Natural killer cell (primary cell): ENCODE measurements at regions not wholly inside any gene's neighbourhood (a gene's known extent, or its start where the extent isn't known, plus 50 kb on each side); places are given as distances from the start of the nearest gene placed in this dataset.

Experiments
- ATAC-seq, 3 donors: fragments of 150-1000 bp in 2 of 3; fragments of 200-7000 bp in 1 of 3; cut with Tn5 transposase; 1 replicate in 1 of 3; 2 replicates in 2 of 3; pipeline ENCODE4 v1.10.0; 2021; ENCODE audit warnings: mild to moderate bottlenecking in 2 of 3, moderate library complexity in 2 of 3
- DNase-seq, 2 donors: peaks; one replicate each; pipeline versions ENCODE4 v3.0.0 to v3.0.0-alpha.2; 2013 to 2021; ENCODE audit warnings: mixed read lengths in 1 of 2
- H3K27ac ChIP-seq: one replicate; pipeline ENCODE4 v1.5.1; 2013; ENCODE audit warnings: mild to moderate bottlenecking, low read length
- H3K27me3 ChIP-seq: one replicate; pipeline ENCODE4 v1.6.1; 2013; ENCODE audit warnings: low read length; ENCODE audit not compliant: control insufficient read depth, insufficient read depth
- H3K36me3 ChIP-seq: one replicate; pipeline ENCODE4 v1.6.1; 2013; ENCODE audit warnings: low read length; ENCODE audit not compliant: control insufficient read depth, insufficient read depth
- H3K4me1 ChIP-seq: one replicate; pipeline ENCODE4 v1.6.1; 2013; ENCODE audit warnings: low read length; ENCODE audit not compliant: control insufficient read depth, insufficient read depth
- H3K4me3 ChIP-seq: one replicate; pipeline ENCODE4 v1.5.1; 2013; ENCODE audit warnings: low read length
- H3K9me3 ChIP-seq: one replicate; pipeline ENCODE4 v1.6.1; 2013; ENCODE audit warnings: low read length; ENCODE audit not compliant: control insufficient read depth, insufficient read depth
- H3K27ac Mint-ChIP-seq, 2 donors: one replicate each; pipeline ENCODE4 v1.8.0; 2022; ENCODE audit warnings: mild to moderate bottlenecking in 2 of 2, mixed read lengths in 2 of 2, moderate library complexity in 1 of 2
- H3K27me3 Mint-ChIP-seq, 2 donors: one replicate each; pipeline ENCODE4 v1.8.0; 2022; ENCODE audit warnings: low read depth in 2 of 2, mixed read lengths in 2 of 2
- H3K36me3 Mint-ChIP-seq: one replicate; pipeline ENCODE4 v1.8.0; 2022; ENCODE audit warnings: mixed read lengths
- H3K4me1 Mint-ChIP-seq, 2 donors: one replicate each; pipeline ENCODE4 v1.8.0; 2022; ENCODE audit warnings: mixed read lengths in 2 of 2
- H3K4me3 Mint-ChIP-seq: one replicate; pipeline ENCODE4 v1.8.0; 2022; ENCODE audit warnings: mild to moderate bottlenecking, moderate library complexity, mixed read lengths
- H3K9me3 Mint-ChIP-seq, 2 donors: one replicate each; pipeline ENCODE4 v1.8.0; 2022; ENCODE audit warnings: mixed read lengths in 2 of 2
- WGBS: methylation state at CpG from one replicate; pipeline ENCODE4 v1.1.7; 2013; ENCODE audit warnings: missing lambda C conversion rate; ENCODE audit not compliant: insufficient coverage; 5-methylcytosine and 5-hydroxymethylcytosine counted together
- intact Hi-C: fragments of 100-400 bp; cut with micrococcal nuclease; formaldehyde crosslinking; loops from one replicate; pipeline ENCODE4 v1.14.2; 2022
- TF ChIP-seq, protein P1 (sequence below): fragments of 200-600 bp; IDR thresholded peaks from one replicate; pipeline ENCODE4 v1.8.0; 2022; ENCODE audit warnings: antibody characterized with exemption

DNA sequence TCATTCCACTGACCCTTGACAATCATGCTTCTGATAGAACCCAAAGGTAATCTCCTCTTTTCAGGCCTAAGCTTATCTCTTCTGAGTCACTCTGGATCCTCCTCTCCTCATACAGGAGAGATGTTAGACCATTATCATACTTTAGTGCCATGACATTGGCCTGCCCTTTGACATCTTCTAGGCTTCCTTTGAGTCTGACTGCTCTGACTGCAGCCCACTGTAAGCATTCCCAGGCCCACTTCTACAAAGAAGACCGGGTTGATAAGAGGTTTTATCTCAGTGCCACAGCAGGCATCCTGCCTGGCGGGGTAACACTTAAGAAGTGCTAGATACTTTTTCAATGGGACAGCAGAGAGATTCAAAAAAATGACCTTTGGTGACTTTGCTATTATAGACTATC is 438.0 kb downstream of the KCNA4 start:
- no peak overlapping the region for H3K4me3 ChIP-seq
- 89% methylated on average over 2 of the region's 2 CpGs for WGBS
- Mint-ChIP-seq H3K27ac (no peak overlapping the region), H3K27me3 (no peaks in the 10 kb centered on the region), H3K4me1 (no peaks in the 10 kb centered on the region), H3K9me3 (peaks cover 7 to 17% of the 10 kb centered on the region in 2 donors), H3K36me3 (no peaks in the 10 kb centered on the region), H3K4me3 (no peak overlapping the region)
- no peaks in the 10 kb centered on the region for H3K36me3 ChIP-seq
- no peaks in the 10 kb centered on the region for H3K27me3 ChIP-seq
- no peak for ATAC-seq
- intact Hi-C loops = no loop called here
- no peak for DNase-seq
- H3K9me3 ChIP-seq = peaks cover 8% of the 10 kb centered on the region
- TF ChIP-seq, protein P1, sequence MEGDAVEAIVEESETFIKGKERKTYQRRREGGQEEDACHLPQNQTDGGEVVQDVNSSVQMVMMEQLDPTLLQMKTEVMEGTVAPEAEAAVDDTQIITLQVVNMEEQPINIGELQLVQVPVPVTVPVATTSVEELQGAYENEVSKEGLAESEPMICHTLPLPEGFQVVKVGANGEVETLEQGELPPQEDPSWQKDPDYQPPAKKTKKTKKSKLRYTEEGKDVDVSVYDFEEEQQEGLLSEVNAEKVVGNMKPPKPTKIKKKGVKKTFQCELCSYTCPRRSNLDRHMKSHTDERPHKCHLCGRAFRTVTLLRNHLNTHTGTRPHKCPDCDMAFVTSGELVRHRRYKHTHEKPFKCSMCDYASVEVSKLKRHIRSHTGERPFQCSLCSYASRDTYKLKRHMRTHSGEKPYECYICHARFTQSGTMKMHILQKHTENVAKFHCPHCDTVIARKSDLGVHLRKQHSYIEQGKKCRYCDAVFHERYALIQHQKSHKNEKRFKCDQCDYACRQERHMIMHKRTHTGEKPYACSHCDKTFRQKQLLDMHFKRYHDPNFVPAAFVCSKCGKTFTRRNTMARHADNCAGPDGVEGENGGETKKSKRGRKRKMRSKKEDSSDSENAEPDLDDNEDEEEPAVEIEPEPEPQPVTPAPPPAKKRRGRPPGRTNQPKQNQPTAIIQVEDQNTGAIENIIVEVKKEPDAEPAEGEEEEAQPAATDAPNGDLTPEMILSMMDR = no peak
- no peaks in the 10 kb centered on the region for H3K4me1 ChIP-seq
- no peak overlapping the region for H3K27ac ChIP-seq

GRCh38 chr11:29564486-29564885 is 452.3 kb downstream of the KCNA4 start:
- intact Hi-C loops = no loop called here
- Mint-ChIP-seq H3K27me3 (no peaks in the 10 kb centered on the region), H3K4me3 (no peak overlapping the region), H3K4me1 (no peaks in the 10 kb centered on the region), H3K9me3 (peaks cover 9 to 12% of the 10 kb centered on the region in 2 donors), H3K36me3 (no peaks in the 10 kb centered on the region), H3K27ac (no peak overlapping the region)
- no peak for ATAC-seq
- no peak for DNase-seq
- H3K4me1 ChIP-seq = no peaks in the 10 kb centered on the region
- H3K9me3 ChIP-seq = peaks cover 5% of the 10 kb centered on the region
- TF ChIP-seq, protein P1 = no peak
- H3K27me3 ChIP-seq = no peaks in the 10 kb centered on the region
- no peak overlapping the region for H3K4me3 ChIP-seq
- H3K27ac ChIP-seq = no peak overlapping the region
- H3K36me3 ChIP-seq = no peaks in the 10 kb centered on the region

DNA sequence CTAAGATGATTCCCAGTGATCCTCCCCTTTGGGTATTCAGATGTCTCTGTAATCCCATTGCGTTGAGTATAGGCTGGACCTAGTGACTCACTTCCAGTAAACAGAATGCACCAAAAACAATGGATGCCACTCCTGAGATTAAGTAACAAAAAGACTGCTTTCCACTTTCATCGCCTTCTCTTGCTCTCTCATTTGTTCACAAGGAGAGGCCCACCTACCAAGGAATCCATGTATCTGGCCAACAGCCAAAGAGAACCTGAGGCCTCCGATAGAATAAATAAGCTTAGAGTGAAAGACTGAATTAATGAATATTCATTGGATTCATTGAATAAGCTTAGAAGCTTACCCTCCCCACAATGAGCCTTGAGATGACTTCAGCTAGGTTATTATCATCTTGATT is 454.6 kb downstream of the KCNA4 start:
- Histone ChIP-seq H3K36me3 (no peaks in the 10 kb centered on the region), H3K4me1 (no peaks in the 10 kb centered on the region), H3K9me3 (no peaks in the 10 kb centered on the region), H3K27me3 (no peaks in the 10 kb centered on the region), H3K4me3 (no peak overlapping the region), H3K27ac (no peak overlapping the region)
- TF ChIP-seq, protein P1 = no peak
- no peak overlapping the region for H3K4me3 Mint-ChIP-seq
- 90% methylated on average over 2 of the region's 3 CpGs for WGBS
- no peaks in the 10 kb centered on the region for H3K36me3 Mint-ChIP-seq
- no peaks in the 10 kb centered on the region for H3K27me3 Mint-ChIP-seq
- intact Hi-C loops = no loop called here
- ATAC-seq (no peak), DNase-seq (no peak)
- peaks cover 2 to 15% of the 10 kb centered on the region in 2 donors for H3K9me3 Mint-ChIP-seq
- H3K4me1 Mint-ChIP-seq = no peaks in the 10 kb centered on the region
- H3K27ac Mint-ChIP-seq = no peak overlapping the region

GRCh38 chr11:29553990-29554389 is 462.8 kb downstream of the KCNA4 start:
- Histone ChIP-seq H3K9me3 (no peaks in the 10 kb centered on the region), H3K4me1 (no peaks in the 10 kb centered on the region), H3K36me3 (no peaks in the 10 kb centered on the region), H3K27ac (no peak overlapping the region), H3K4me3 (no peak overlapping the region), H3K27me3 (no peaks in the 10 kb centered on the region)
- Mint-ChIP-seq H3K27me3 (no peaks in the 10 kb centered on the region), H3K9me3 (peaks cover 7 to 12% of the 10 kb centered on the region in 2 donors), H3K27ac (no peak overlapping the region), H3K4me3 (no peak overlapping the region), H3K4me1 (no peaks in the 10 kb centered on the region), H3K36me3 (no peaks in the 10 kb centered on the region)
- no peak for ATAC-seq
- TF ChIP-seq, protein P1 = no peak
- DNase-seq = no peak
- intact Hi-C loops = no loop called here
- no CpG with 5 or more reads among the region's 1 CpG for WGBS
